ENCODE measurements at regions not wholly inside any gene's neighbourhood (a gene's known extent, or its start where the extent isn't known, plus 50 kb on each side); places are given as distances from the start of the nearest gene placed in this dataset.

DNA sequence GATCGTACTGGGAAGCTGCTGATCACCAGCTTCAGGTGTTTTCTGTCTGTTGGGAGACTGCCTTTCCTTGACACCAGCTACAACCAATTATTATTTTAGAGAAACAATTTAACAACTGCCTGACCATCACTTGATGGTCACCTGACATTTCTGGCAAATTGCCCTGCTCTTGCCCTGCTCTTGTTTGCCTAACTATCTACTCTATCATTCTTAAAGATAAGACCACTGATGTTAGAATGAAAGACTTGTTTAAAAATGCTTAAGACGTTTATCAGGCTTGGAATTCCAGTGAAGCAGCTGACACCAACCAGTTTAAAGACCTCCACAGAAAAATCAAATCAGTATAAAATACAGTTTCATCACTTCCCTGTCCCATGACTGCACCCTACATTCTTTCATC, 423.3 kb upstream of the CAMK1G start:
- H3K27me3 ChIP-seq (ENCODE audit: insufficient read depth, low read length): no peaks in the 10 kb centered on the region
- H3K14ac ChIP-seq (ENCODE audit: low read length): no peak overlapping the region
- WGBS (ENCODE audit: extremely low coverage, insufficient coverage, insufficient read length): no CpG with 5 or more reads among the region's 2 CpGs
- no peak overlapping the region for H3K23ac ChIP-seq (ENCODE audit: low read length)
- H3K4me2 ChIP-seq (ENCODE audit: low read length): no peak overlapping the region
- H3K79me2 ChIP-seq (ENCODE audit: control insufficient read depth, insufficient read depth, low read length, poor library complexity): no peaks in the 10 kb centered on the region
- no peak overlapping the region for H2AFZ ChIP-seq (ENCODE audit: insufficient read depth, low read length, poor library complexity)
- H3K9me3 ChIP-seq (ENCODE audit: insufficient read depth, low read depth, low read length): no peaks in the 10 kb centered on the region
- no peaks in the 10 kb centered on the region for H3K4me1 ChIP-seq (ENCODE audit: control insufficient read depth in 1 of 2, insufficient read depth in 2 of 2, low read length in 2 of 2)
- H3K36me3 ChIP-seq (ENCODE audit: control insufficient read depth in 1 of 2, insufficient read depth in 2 of 2, low read length in 2 of 2): no peaks in the 10 kb centered on the region
- no peak overlapping the region for H2BK12ac ChIP-seq (ENCODE audit: low read length)
- H4K12ac ChIP-seq (ENCODE audit: low read depth, low read length): no peak overlapping the region
- no peak overlapping the region for H4K91ac ChIP-seq (ENCODE audit: low read depth, low read length)
- H3K79me1 ChIP-seq (ENCODE audit: low read length): no peaks in the 10 kb centered on the region
- no peak overlapping the region for H2BK5ac ChIP-seq (ENCODE audit: low read depth, low read length, poor library complexity)
- H3K9ac ChIP-seq (ENCODE audit: low read length): no peak overlapping the region
- H3K18ac ChIP-seq (ENCODE audit: low read length): no peak overlapping the region
- H3K4me3 ChIP-seq (ENCODE audit: low read depth, low read length): no peak overlapping the region
- no peak overlapping the region for H2AK5ac ChIP-seq (ENCODE audit: low read length)
- no peak for DNase-seq
- no peak overlapping the region for H3K27ac ChIP-seq (ENCODE audit: low read depth, low read length)
- no peak overlapping the region for H3K4ac ChIP-seq (ENCODE audit: low read depth, low read length)
- H2BK120ac ChIP-seq (ENCODE audit: insufficient read depth, low read length, poor library complexity): no peak overlapping the region
- H4K8ac ChIP-seq (ENCODE audit: low read depth, low read length): no peak overlapping the region

DNA sequence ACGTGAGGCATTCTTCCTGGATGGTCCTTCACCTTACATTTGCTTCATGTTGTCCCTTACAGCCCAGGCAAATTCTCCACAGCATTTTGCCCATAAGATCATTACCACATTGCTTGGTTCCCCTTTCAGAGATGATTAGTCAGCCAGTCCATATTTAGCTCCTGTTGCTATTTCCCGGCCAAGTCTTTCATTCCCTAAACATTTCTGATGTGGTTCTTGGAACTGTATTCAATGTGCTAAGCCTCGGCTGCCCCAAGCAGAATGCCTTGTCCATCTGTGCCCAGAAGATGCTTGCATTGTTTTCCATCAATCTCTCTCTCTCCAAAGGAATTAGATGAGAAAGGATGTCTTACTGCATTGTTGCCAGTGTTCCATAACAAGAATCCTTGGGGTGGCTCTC, 420.9 kb upstream of the CAMK1G start:
- Histone ChIP-seq H3K79me1 (ENCODE audit: low read length) (no peaks in the 10 kb centered on the region), H4K91ac (ENCODE audit: low read depth, low read length) (no peak overlapping the region), H2AFZ (ENCODE audit: insufficient read depth, low read length, poor library complexity) (no peak overlapping the region), H3K23ac (ENCODE audit: low read length) (no peak overlapping the region), H3K36me3 (ENCODE audit: control insufficient read depth in 1 of 2, insufficient read depth in 2 of 2, low read length in 2 of 2) (no peaks in the 10 kb centered on the region), H3K27ac (ENCODE audit: low read depth, low read length) (no peak overlapping the region), H4K12ac (ENCODE audit: low read depth, low read length) (no peak overlapping the region), H2AK5ac (ENCODE audit: low read length) (no peak overlapping the region), H3K9me3 (ENCODE audit: insufficient read depth, low read depth, low read length) (no peaks in the 10 kb centered on the region), H3K79me2 (ENCODE audit: control insufficient read depth, insufficient read depth, low read length, poor library complexity) (no peaks in the 10 kb centered on the region), H3K4me3 (ENCODE audit: low read depth, low read length) (no peak overlapping the region), H4K8ac (ENCODE audit: low read depth, low read length) (no peak overlapping the region), H3K4me1 (ENCODE audit: control insufficient read depth in 1 of 2, insufficient read depth in 2 of 2, low read length in 2 of 2) (no peaks in the 10 kb centered on the region), H3K27me3 (ENCODE audit: insufficient read depth, low read length) (no peaks in the 10 kb centered on the region), H2BK5ac (ENCODE audit: low read depth, low read length, poor library complexity) (no peak overlapping the region), H3K4ac (ENCODE audit: low read depth, low read length) (no peak overlapping the region), H3K14ac (ENCODE audit: low read length) (no peak overlapping the region), H3K9ac (ENCODE audit: low read length) (no peak overlapping the region), H3K18ac (ENCODE audit: low read length) (no peak overlapping the region), H3K4me2 (ENCODE audit: low read length) (no peak overlapping the region), H2BK12ac (ENCODE audit: low read length) (no peak overlapping the region), H2BK120ac (ENCODE audit: insufficient read depth, low read length, poor library complexity) (no peak overlapping the region)
- DNase-seq: no peak
- WGBS (ENCODE audit: extremely low coverage, insufficient coverage, insufficient read length): no CpG with 5 or more reads among the region's 3 CpGs

DNA sequence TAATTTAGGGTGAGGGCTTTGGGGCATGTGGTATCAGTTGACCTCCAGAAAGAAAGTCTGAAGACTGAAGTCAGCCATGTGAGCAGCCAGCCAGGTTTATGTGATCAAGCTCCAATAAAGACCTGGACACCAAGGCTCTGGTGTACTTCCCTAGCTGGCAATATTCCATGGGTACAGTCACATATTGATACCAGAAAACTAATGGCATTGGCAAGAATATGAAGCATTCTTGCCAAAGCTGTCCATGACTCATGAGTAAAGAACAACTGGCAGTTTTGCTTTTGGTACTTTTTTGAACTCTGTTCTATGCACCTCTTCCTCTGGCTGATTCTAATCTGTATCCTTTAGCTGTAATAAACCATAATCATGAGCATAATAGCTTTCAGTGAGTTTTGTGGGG, 415.3 kb upstream of the CAMK1G start:
- no peaks in the 10 kb centered on the region for H3K36me3 ChIP-seq (ENCODE audit: control insufficient read depth in 1 of 2, insufficient read depth in 2 of 2, low read length in 2 of 2)
- H3K9ac ChIP-seq (ENCODE audit: low read length): no peak overlapping the region
- no peak overlapping the region for H2AFZ ChIP-seq (ENCODE audit: insufficient read depth, low read length, poor library complexity)
- H3K79me1 ChIP-seq (ENCODE audit: low read length): no peaks in the 10 kb centered on the region
- H3K27me3 ChIP-seq (ENCODE audit: insufficient read depth, low read length): no peaks in the 10 kb centered on the region
- no peak overlapping the region for H4K12ac ChIP-seq (ENCODE audit: low read depth, low read length)
- no peak overlapping the region for H3K14ac ChIP-seq (ENCODE audit: low read length)
- H3K18ac ChIP-seq (ENCODE audit: low read length): no peak overlapping the region
- H2BK5ac ChIP-seq (ENCODE audit: low read depth, low read length, poor library complexity): no peak overlapping the region
- no peak overlapping the region for H2AK5ac ChIP-seq (ENCODE audit: low read length)
- DNase-seq: no peak
- H3K9me3 ChIP-seq (ENCODE audit: insufficient read depth, low read depth, low read length): no peaks in the 10 kb centered on the region
- no peak overlapping the region for H2BK120ac ChIP-seq (ENCODE audit: insufficient read depth, low read length, poor library complexity)
- no peak overlapping the region for H4K91ac ChIP-seq (ENCODE audit: low read depth, low read length)
- H2BK12ac ChIP-seq (ENCODE audit: low read length): no peak overlapping the region
- H3K79me2 ChIP-seq (ENCODE audit: control insufficient read depth, insufficient read depth, low read length, poor library complexity): no peaks in the 10 kb centered on the region
- no peak overlapping the region for H3K4me3 ChIP-seq (ENCODE audit: low read depth, low read length)
- H3K27ac ChIP-seq (ENCODE audit: low read depth, low read length): no peak overlapping the region
- no peak overlapping the region for H3K4ac ChIP-seq (ENCODE audit: low read depth, low read length)
- H3K4me2 ChIP-seq (ENCODE audit: low read length): no peak overlapping the region
- no peak overlapping the region for H3K23ac ChIP-seq (ENCODE audit: low read length)
- no peaks in the 10 kb centered on the region for H3K4me1 ChIP-seq (ENCODE audit: control insufficient read depth in 1 of 2, insufficient read depth in 2 of 2, low read length in 2 of 2)
- H4K8ac ChIP-seq (ENCODE audit: low read depth, low read length): no peak overlapping the region

DNA sequence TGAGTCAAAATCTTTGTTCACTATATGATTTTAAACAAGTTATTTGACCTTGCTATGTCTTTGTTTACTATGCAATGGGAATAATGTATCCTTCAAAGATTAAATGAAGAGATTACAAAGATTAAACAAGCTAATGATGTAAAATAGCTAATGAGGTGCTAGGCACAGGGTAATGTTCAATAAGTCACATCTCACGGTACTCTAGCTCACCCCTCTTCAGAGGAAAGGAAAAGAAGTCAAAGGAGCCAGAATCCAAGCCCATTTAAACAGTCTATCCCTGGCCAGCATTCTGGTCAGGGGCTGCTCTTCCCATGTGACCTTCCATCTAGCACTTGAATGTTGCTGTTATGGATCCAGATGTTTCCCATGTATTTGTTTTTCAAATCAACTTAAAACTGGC, 412.4 kb upstream of the CAMK1G start:
- H3K4me2 ChIP-seq (ENCODE audit: low read length): no peak overlapping the region
- no peak overlapping the region for H4K91ac ChIP-seq (ENCODE audit: low read depth, low read length)
- H3K27me3 ChIP-seq (ENCODE audit: insufficient read depth, low read length): no peaks in the 10 kb centered on the region
- no peaks in the 10 kb centered on the region for H3K79me2 ChIP-seq (ENCODE audit: control insufficient read depth, insufficient read depth, low read length, poor library complexity)
- no peak overlapping the region for H3K18ac ChIP-seq (ENCODE audit: low read length)
- H4K8ac ChIP-seq (ENCODE audit: low read depth, low read length): no peak overlapping the region
- no peak overlapping the region for H4K12ac ChIP-seq (ENCODE audit: low read depth, low read length)
- H2BK5ac ChIP-seq (ENCODE audit: low read depth, low read length, poor library complexity): no peak overlapping the region
- H3K4me1 ChIP-seq (ENCODE audit: control insufficient read depth in 1 of 2, insufficient read depth in 2 of 2, low read length in 2 of 2): no peaks in the 10 kb centered on the region
- H2AFZ ChIP-seq (ENCODE audit: insufficient read depth, low read length, poor library complexity): no peak overlapping the region
- H3K4me3 ChIP-seq (ENCODE audit: low read depth, low read length): no peak overlapping the region
- H3K9me3 ChIP-seq (ENCODE audit: insufficient read depth, low read depth, low read length): peaks cover 10% of the 10 kb centered on the region
- WGBS (ENCODE audit: extremely low coverage, insufficient coverage, insufficient read length): no CpG with 5 or more reads among the region's 1 CpG
- no peaks in the 10 kb centered on the region for H3K36me3 ChIP-seq (ENCODE audit: control insufficient read depth in 1 of 2, insufficient read depth in 2 of 2, low read length in 2 of 2)
- no peak for DNase-seq
- no peak overlapping the region for H3K9ac ChIP-seq (ENCODE audit: low read length)
- H3K27ac ChIP-seq (ENCODE audit: low read depth, low read length): no peak overlapping the region
- H3K23ac ChIP-seq (ENCODE audit: low read length): no peak overlapping the region
- no peaks in the 10 kb centered on the region for H3K79me1 ChIP-seq (ENCODE audit: low read length)
- no peak overlapping the region for H2BK12ac ChIP-seq (ENCODE audit: low read length)
- no peak overlapping the region for H3K4ac ChIP-seq (ENCODE audit: low read depth, low read length)
- no peak overlapping the region for H2BK120ac ChIP-seq (ENCODE audit: insufficient read depth, low read length, poor library complexity)
- H2AK5ac ChIP-seq (ENCODE audit: low read length): no peak overlapping the region
- H3K14ac ChIP-seq (ENCODE audit: low read length): no peak overlapping the region

DNA sequence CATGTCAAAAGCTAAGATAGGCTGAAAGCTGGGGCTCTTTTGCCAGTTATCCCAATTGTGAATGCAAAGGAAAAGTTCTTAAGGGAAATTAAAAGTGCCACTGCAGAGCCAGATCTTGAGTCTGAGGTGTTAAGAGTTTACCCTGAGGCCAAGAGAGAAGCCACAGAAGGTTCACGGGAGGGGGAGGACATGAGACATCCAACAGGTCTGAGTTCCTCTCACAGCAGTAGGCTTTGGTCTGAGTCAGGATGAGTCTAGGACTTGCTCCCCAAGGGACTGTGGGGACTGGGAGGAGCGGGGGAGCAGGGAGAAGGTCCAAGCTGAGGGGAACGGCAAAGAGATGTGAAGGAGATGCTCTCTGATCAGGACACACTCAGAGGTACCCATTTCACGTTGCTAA, 411.2 kb upstream of the CAMK1G start:
- H2AFZ ChIP-seq (ENCODE audit: insufficient read depth, low read length, poor library complexity): no peak overlapping the region
- no CpG with 5 or more reads among the region's 4 CpGs for WGBS (ENCODE audit: extremely low coverage, insufficient coverage, insufficient read length)

More for the DNA sequence above, 411.2 kb upstream of the CAMK1G start:
- Histone ChIP-seq H3K27me3 (ENCODE audit: insufficient read depth, low read length) (no peaks in the 10 kb centered on the region), H3K23ac (ENCODE audit: low read length) (no peak overlapping the region), H4K12ac (ENCODE audit: low read depth, low read length) (no peak overlapping the region), H3K4me3 (ENCODE audit: low read depth, low read length) (no peak overlapping the region), H3K36me3 (ENCODE audit: control insufficient read depth in 1 of 2, insufficient read depth in 2 of 2, low read length in 2 of 2) (no peaks in the 10 kb centered on the region), H3K4me2 (ENCODE audit: low read length) (no peak overlapping the region), H3K27ac (ENCODE audit: low read depth, low read length) (no peak overlapping the region), H2AK5ac (ENCODE audit: low read length) (no peak overlapping the region), H3K18ac (ENCODE audit: low read length) (no peak overlapping the region), H3K9ac (ENCODE audit: low read length) (no peak overlapping the region), H3K4me1 (ENCODE audit: control insufficient read depth in 1 of 2, insufficient read depth in 2 of 2, low read length in 2 of 2) (no peaks in the 10 kb centered on the region), H4K91ac (ENCODE audit: low read depth, low read length) (no peak overlapping the region), H3K4ac (ENCODE audit: low read depth, low read length) (no peak overlapping the region), H3K9me3 (ENCODE audit: insufficient read depth, low read depth, low read length) (peaks cover 10% of the 10 kb centered on the region), H4K8ac (ENCODE audit: low read depth, low read length) (no peak overlapping the region), H3K79me1 (ENCODE audit: low read length) (no peaks in the 10 kb centered on the region), H2BK12ac (ENCODE audit: low read length) (no peak overlapping the region), H3K79me2 (ENCODE audit: control insufficient read depth, insufficient read depth, low read length, poor library complexity) (no peaks in the 10 kb centered on the region), H2BK5ac (ENCODE audit: low read depth, low read length, poor library complexity) (no peak overlapping the region), H3K14ac (ENCODE audit: low read length) (no peak overlapping the region), H2BK120ac (ENCODE audit: insufficient read depth, low read length, poor library complexity) (no peak overlapping the region)
- no peak for DNase-seq
